ENCODE measurements at regions not wholly inside any gene's neighbourhood (a gene's known extent, or its start where the extent isn't known, plus 50 kb on each side); places are given as distances from the start of the nearest gene placed in this dataset.

DNA sequence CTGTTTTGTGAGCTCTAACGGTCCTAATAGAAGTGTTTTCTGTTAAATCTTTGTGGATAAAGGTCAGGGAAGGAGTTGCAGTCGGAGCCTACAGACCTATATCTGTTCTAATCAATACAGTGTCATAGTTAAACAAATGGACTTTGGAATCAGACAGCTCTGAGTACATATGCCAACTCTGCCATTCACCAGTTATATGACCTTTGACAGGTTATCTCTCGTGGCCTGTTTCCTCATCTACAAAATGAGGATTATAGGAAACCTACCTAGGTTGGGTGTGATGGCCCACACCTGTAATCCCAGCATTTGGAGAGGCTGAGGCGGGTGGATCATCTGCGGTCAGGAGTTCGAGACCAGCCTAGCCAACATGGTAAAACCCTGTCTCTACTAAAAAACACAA, 89.7 kb downstream of the MID1IP1 start:
- TF ChIP-seq CTCF (IDR thresholded peaks at IDR 0.05) (no peak), POLR2A (IDR thresholded peaks at IDR 0.05) (no peak), POLR2AphosphoS5 (IDR thresholded peaks at IDR 0.05) (no peak)
